ENCODE measurements at regions not wholly inside any gene's neighbourhood (a gene's known extent, or its start where the extent isn't known, plus 50 kb on each side); places are given as distances from the start of the nearest gene placed in this dataset.
"Not testable (repeated sequence)": the region's sequence is repeated elsewhere in the genome, so short reads cannot be mapped to it uniquely, and the experiment has no call there.

DNA sequence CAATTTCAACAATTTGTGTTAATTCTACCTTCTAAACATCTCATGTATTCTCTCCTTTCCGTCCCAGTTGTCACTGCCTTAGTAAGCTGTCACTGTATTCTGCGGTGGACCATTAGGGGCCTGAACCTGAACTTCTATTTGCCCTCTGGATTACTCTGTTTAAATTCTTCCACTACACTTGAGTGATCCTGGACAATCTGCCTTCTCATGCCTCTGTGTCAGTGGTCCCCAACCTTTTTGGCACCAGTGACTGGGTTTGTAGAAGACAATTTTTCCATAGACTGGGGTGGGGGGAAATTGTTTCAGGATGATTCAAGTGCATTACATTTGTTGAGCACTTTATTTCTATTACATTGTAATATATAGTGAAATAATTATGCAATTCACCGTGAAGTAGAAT lies 1157.6 kb upstream of the SEMA6A start:
- no peaks in the 10 kb centered on the region for H3K27me3 Mint-ChIP-seq (ENCODE audit: low read depth in 2 of 2)
- H3K4me3 ChIP-seq (ENCODE audit: low read length): no peak overlapping the region
- TF ChIP-seq CTCF (IDR thresholded peaks at IDR 0.05): no peak
- no peaks in the 10 kb centered on the region for H3K36me3 ChIP-seq (ENCODE audit: control insufficient read depth, insufficient read depth, low read length)
- H3K9me3 Mint-ChIP-seq: peaks cover 13 to 18% of the 10 kb centered on the region in 2 donors
- WGBS (ENCODE audit: insufficient coverage): 86% methylated on average over 3 of the region's 3 CpGs
- H3K36me3 Mint-ChIP-seq: no peaks in the 10 kb centered on the region
- peaks cover 5% of the 10 kb centered on the region for H3K9me3 ChIP-seq (ENCODE audit: control insufficient read depth, insufficient read depth, low read length)
- no peak overlapping the region for H3K27ac Mint-ChIP-seq
- H3K4me1 Mint-ChIP-seq: no peaks in the 10 kb centered on the region
- ATAC-seq: no peak
- H3K4me3 Mint-ChIP-seq: no peak overlapping the region
- intact Hi-C loops (cut with micrococcal nuclease): no loop called here
- no peak for DNase-seq
- H3K27ac ChIP-seq (ENCODE audit: low read length): no peak overlapping the region
- no peaks in the 10 kb centered on the region for H3K4me1 ChIP-seq (ENCODE audit: control insufficient read depth, insufficient read depth, low read length)
- H3K27me3 ChIP-seq (ENCODE audit: control insufficient read depth, insufficient read depth, low read length): no peaks in the 10 kb centered on the region

GRCh38 chr5:117731446-117731845 lies 1156.8 kb upstream of the SEMA6A start:
- H3K27ac Mint-ChIP-seq: no peak overlapping the region
- no peak for TF ChIP-seq CTCF (IDR thresholded peaks at IDR 0.05)
- WGBS (ENCODE audit: insufficient coverage): 77% methylated on average over 1 of the region's 2 CpGs
- peaks cover 11 to 18% of the 10 kb centered on the region in 2 donors for H3K9me3 Mint-ChIP-seq
- peaks cover 5% of the 10 kb centered on the region for H3K9me3 ChIP-seq (ENCODE audit: control insufficient read depth, insufficient read depth, low read length)
- no peak overlapping the region for H3K27ac ChIP-seq (ENCODE audit: low read length)
- H3K27me3 Mint-ChIP-seq (ENCODE audit: low read depth in 2 of 2): no peaks in the 10 kb centered on the region
- H3K4me3 ChIP-seq (ENCODE audit: low read length): no peak overlapping the region
- no peaks in the 10 kb centered on the region for H3K36me3 ChIP-seq (ENCODE audit: control insufficient read depth, insufficient read depth, low read length)
- H3K4me1 Mint-ChIP-seq: no peaks in the 10 kb centered on the region
- DNase-seq (no peak), ATAC-seq (no peak)
- H3K4me3 Mint-ChIP-seq: no peak overlapping the region
- no peaks in the 10 kb centered on the region for H3K36me3 Mint-ChIP-seq
- H3K27me3 ChIP-seq (ENCODE audit: control insufficient read depth, insufficient read depth, low read length): no peaks in the 10 kb centered on the region
- intact Hi-C loops (cut with micrococcal nuclease): no loop called here
- H3K4me1 ChIP-seq (ENCODE audit: control insufficient read depth, insufficient read depth, low read length): no peaks in the 10 kb centered on the region

DNA sequence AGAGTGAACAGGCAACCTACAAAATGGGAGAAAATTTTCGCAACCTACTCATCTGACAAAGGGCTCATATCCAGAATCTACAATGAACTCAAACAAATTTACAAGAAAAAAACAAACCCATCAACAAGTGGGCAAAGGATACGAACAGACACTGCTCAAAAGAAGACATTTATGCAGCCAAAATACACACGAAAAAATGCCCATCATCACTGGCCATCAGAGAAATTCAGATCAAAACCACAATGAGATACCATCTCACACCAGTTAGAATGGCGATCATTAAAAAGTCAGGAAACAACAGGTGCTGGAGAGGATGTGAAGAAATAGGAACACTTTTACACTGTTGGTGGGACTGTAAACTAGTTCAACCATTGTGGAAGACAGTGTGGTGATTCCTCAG lies 1146.2 kb upstream of the SEMA6A start:
- H3K27ac Mint-ChIP-seq; H3K36me3 Mint-ChIP-seq; H3K4me3 Mint-ChIP-seq; H3K27me3 Mint-ChIP-seq (ENCODE audit: low read depth in 2 of 2); ATAC-seq; H3K4me1 ChIP-seq (ENCODE audit: control insufficient read depth, insufficient read depth, low read length); H3K36me3 ChIP-seq (ENCODE audit: control insufficient read depth, insufficient read depth, low read length); H3K4me3 ChIP-seq (ENCODE audit: low read length); H3K4me1 Mint-ChIP-seq; DNase-seq; intact Hi-C loops (cut with micrococcal nuclease); H3K27ac ChIP-seq (ENCODE audit: low read length); H3K27me3 ChIP-seq (ENCODE audit: control insufficient read depth, insufficient read depth, low read length): not testable (repeated sequence)
- H3K9me3 Mint-ChIP-seq: peaks cover 10 to 15% of the 10 kb centered on the region in 2 donors
- peaks cover 10% of the 10 kb centered on the region for H3K9me3 ChIP-seq (ENCODE audit: control insufficient read depth, insufficient read depth, low read length)
- 71% methylated on average over 2 of the region's 4 CpGs for WGBS (ENCODE audit: insufficient coverage)

- no peak for TF ChIP-seq CTCF (IDR thresholded peaks at IDR 0.05)
- H3K4me1 ChIP-seq (ENCODE audit: control insufficient read depth, insufficient read depth, low read length): no peaks in the 10 kb centered on the region
- no peaks in the 10 kb centered on the region for H3K27me3 ChIP-seq (ENCODE audit: control insufficient read depth, insufficient read depth, low read length)
- Mint-ChIP-seq H3K27ac (no peak overlapping the region), H3K9me3 (peaks cover 13 to 16% of the 10 kb centered on the region in 2 donors), H3K36me3 (no peaks in the 10 kb centered on the region), H3K4me3 (no peak overlapping the region), H3K27me3 (ENCODE audit: low read depth in 2 of 2) (no peaks in the 10 kb centered on the region), H3K4me1 (no peaks in the 10 kb centered on the region)
- no peak overlapping the region for H3K27ac ChIP-seq (ENCODE audit: low read length)
- no peaks in the 10 kb centered on the region for H3K36me3 ChIP-seq (ENCODE audit: control insufficient read depth, insufficient read depth, low read length)
- DNase-seq (no peak), ATAC-seq (no peak)
- H3K4me3 ChIP-seq (ENCODE audit: low read length): no peak overlapping the region
- peaks cover 13% of the 10 kb centered on the region for H3K9me3 ChIP-seq (ENCODE audit: control insufficient read depth, insufficient read depth, low read length)
- intact Hi-C loops (cut with micrococcal nuclease): no loop called here
Measured at GRCh38 chr5:117719413-117719812, 1144.8 kb upstream of the SEMA6A start.
